Endothelial cell of umbilical vein (primary cell): ENCODE measurements at regions not wholly inside any gene's neighbourhood (a gene's known extent, or its start where the extent isn't known, plus 50 kb on each side); places are given as distances from the start of the nearest gene placed in this dataset.
"Not testable (repeated sequence)": the region's sequence is repeated elsewhere in the genome, so short reads cannot be mapped to it uniquely, and the experiment has no call there.

Source experiments
- BruUV-seq: library from RNA; stranded (reverse); fragments of 400-500 nt; replicated peaks from 2 replicates; lab custom pipeline; 2021; lab: Mats Ljungman, UMichigan
- CTCF ChIA-PET: fragments of 300-600, 350-600 bp; sonication (Branson Sonifier 250); formaldehyde crosslinking; loops from one replicate; lab custom pipeline; 2021; ENCODE audit warnings: antibody characterized with exemption, inconsistent platforms; lab: Charles Lee
- POLR2A ChIA-PET: fragments of 300-600, 350-600 bp; sonication (Branson Sonifier 250); formaldehyde crosslinking; loops from one replicate; lab custom pipeline; 2021; ENCODE audit warnings: antibody characterized with exemption, inconsistent platforms; lab: Charles Lee
- DNase-seq: peaks from one replicate; pipeline ENCODE4 v3.0.0-alpha.2; 2011; ENCODE audit warnings: low read depth, low spot score
- FAIRE-seq: peaks from 2 replicates; lab custom pipeline; 2011; peaks lifted over from hg19 to GRCh38; lab: Jason Lieb, UNC
- H2AFZ ChIP-seq: 2 replicates; pipeline ENCODE4 v1.6.0; 2012; ENCODE audit warnings: low read depth, low read length, control low read depth, inconsistent platforms
- H3K27ac ChIP-seq: 2 replicates; pipeline ENCODE4 v1.5.1; 2011; ENCODE audit warnings: low read depth, mild to moderate bottlenecking, control low read depth, low read length, moderate library complexity; ENCODE audit not compliant: insufficient read depth
- H3K27me3 ChIP-seq, 2 experiments: 2 replicates each; pipeline versions ENCODE4 v1.6.0 to v1.6.1; 2011; ENCODE audit warnings: low read length in 2 of 2, mixed read lengths in 1 of 2; ENCODE audit not compliant: control insufficient read depth in 2 of 2, insufficient read depth in 2 of 2
- H3K36me3 ChIP-seq, 2 experiments: 2 replicates in 1 of 2; 3 replicates in 1 of 2; pipeline ENCODE4 v1.5.1; 2011; ENCODE audit warnings: low read length in 2 of 2, mild to moderate bottlenecking in 1 of 2, moderate library complexity in 1 of 2; ENCODE audit not compliant: control insufficient read depth in 2 of 2, insufficient read depth in 2 of 2; ENCODE audit errors: extremely low read depth in 1 of 2
- H3K4me1 ChIP-seq: 3 replicates; pipeline ENCODE4 v1.5.1; 2011; ENCODE audit warnings: mild to moderate bottlenecking, low read length; ENCODE audit not compliant: control insufficient read depth, insufficient read depth; ENCODE audit errors: extremely low read depth
- H3K4me2 ChIP-seq: 2 replicates; pipeline ENCODE4 v1.6.1; 2011; ENCODE audit warnings: low read length, control low read depth, mixed read lengths; ENCODE audit not compliant: insufficient read depth
- H3K4me3 ChIP-seq, 3 experiments: fragments of 200-600 bp in 1 of 3; sonication (generic), shearing (Covaris generic) in 1 of 3; replicated peaks in 1 of 3; 2 replicates each; pipeline ENCODE4 v1.5.1; 2011 to 2016; ENCODE audit warnings: control low read depth in 3 of 3, low read length in 3 of 3, mild to moderate bottlenecking in 2 of 3, inconsistent platforms in 1 of 3, low read depth in 1 of 3, moderate library complexity in 1 of 3; ENCODE audit not compliant: insufficient read depth in 1 of 3
- H3K79me2 ChIP-seq: 2 replicates; pipeline ENCODE4 v1.6.0; 2012; ENCODE audit warnings: low read length, inconsistent platforms; ENCODE audit not compliant: control insufficient read depth, insufficient read depth
- H3K9ac ChIP-seq: replicated peaks from 2 replicates; pipeline ENCODE3; 2011; ENCODE audit warnings: low read length, control low read depth; ENCODE audit not compliant: insufficient read depth; ENCODE audit errors: extremely low read depth
- H3K9me1 ChIP-seq: replicated peaks from 3 replicates; pipeline ENCODE4 v1.6.0; 2011; ENCODE audit warnings: mild to moderate bottlenecking, low read length; ENCODE audit not compliant: control insufficient read depth, insufficient read depth; ENCODE audit errors: extremely low read depth
- H3K9me3 ChIP-seq: replicated peaks from 2 replicates; pipeline ENCODE4 v1.5.1; 2012; ENCODE audit warnings: low read length, inconsistent platforms; ENCODE audit not compliant: control insufficient read depth, insufficient read depth
- H4K20me1 ChIP-seq: replicated peaks from 2 replicates; pipeline ENCODE3; 2011; ENCODE audit warnings: mild to moderate bottlenecking, low read length; ENCODE audit not compliant: control insufficient read depth, insufficient read depth; ENCODE audit errors: extremely low read depth
- FOS ChIP-seq: IDR thresholded peaks from 2 replicates; pipeline ENCODE4 v1.6.1; 2011; ENCODE audit warnings: mild to moderate bottlenecking, low read length, moderate library complexity, borderline replicate concordance; ENCODE audit not compliant: insufficient read depth
- GATA2 ChIP-seq: IDR thresholded peaks from 2 replicates; pipeline ENCODE4 v1.7.0; 2011; ENCODE audit warnings: low read depth, mild to moderate bottlenecking, moderate library complexity, mixed read lengths, low read length; ENCODE audit not compliant: insufficient read length, insufficient read depth
- MYC ChIP-seq: IDR thresholded peaks from one replicate; pipeline ENCODE4 v1.6.1; 2011; ENCODE audit warnings: mild to moderate bottlenecking, low read depth, low read length
- POLR2A ChIP-seq: IDR thresholded peaks from 2 replicates; pipeline ENCODE4 v1.6.1; 2012; ENCODE audit warnings: low read depth, mild to moderate bottlenecking, control low read depth, low read length
- dilution Hi-C: fragments of 300-500 bp; cut with MboI; formaldehyde crosslinking; loops from one replicate; pipeline ENCODE4 v1.15.0; 2019; ENCODE audit warnings: low sequenced_read_pairs; ENCODE audit not compliant: extremely low pct_ligation_motif_present
- intact Hi-C: fragments of 100-400 bp; cut with micrococcal nuclease; formaldehyde crosslinking; loops from one replicate; pipeline ENCODE4 v1.10.0; 2022
- TF ChIP-seq, protein P1 (sequence below): IDR thresholded peaks from 2 replicates; pipeline ENCODE4 v1.6.1; 2011; ENCODE audit not compliant: insufficient read depth, insufficient read length
- TF ChIP-seq, protein P2 (sequence below), 2 donors: IDR thresholded peaks; 1 replicate in 1 of 2; 2 replicates in 1 of 2; pipeline ENCODE4 v1.5.1; 2011; ENCODE audit warnings: low read length in 2 of 2, mild to moderate bottlenecking in 2 of 2, moderate library complexity in 2 of 2, control low read depth in 1 of 2, inconsistent platforms in 1 of 2, low read depth in 1 of 2; ENCODE audit not compliant: insufficient read depth in 1 of 2; ENCODE audit errors: extremely low read depth in 1 of 2

DNA sequence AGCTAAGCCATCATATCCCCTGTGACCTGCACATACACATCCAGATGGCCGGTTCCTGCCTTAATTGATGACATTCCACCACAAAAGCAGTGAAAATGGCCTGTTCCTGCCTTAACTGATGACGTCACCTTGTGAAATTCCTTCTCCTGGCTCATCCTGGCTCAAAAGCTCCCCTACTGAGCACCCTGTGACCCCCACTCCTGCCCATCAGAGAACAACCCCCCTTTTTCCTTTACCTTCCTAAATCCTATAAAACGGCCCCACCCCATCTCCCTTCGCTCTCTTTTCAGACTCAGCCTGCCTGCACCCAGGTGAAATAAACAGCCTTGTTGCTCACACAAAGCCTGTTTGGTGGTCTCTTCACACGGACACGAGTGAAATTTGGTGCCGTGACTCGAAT, 543.8 kb upstream of the HTR2C start:
- H3K9ac ChIP-seq, BruUV-seq, DNase-seq, intact Hi-C loops, H4K20me1 ChIP-seq, H2AFZ ChIP-seq, FAIRE-seq, CTCF ChIA-PET, dilution Hi-C loops, H3K27me3 ChIP-seq, POLR2A ChIA-PET, H3K27ac ChIP-seq, H3K36me3 ChIP-seq, H3K79me2 ChIP-seq, H3K9me1 ChIP-seq, H3K4me1 ChIP-seq, H3K4me3 ChIP-seq, H3K4me2 ChIP-seq, H3K9me3 ChIP-seq: not testable (repeated sequence)

DNA sequence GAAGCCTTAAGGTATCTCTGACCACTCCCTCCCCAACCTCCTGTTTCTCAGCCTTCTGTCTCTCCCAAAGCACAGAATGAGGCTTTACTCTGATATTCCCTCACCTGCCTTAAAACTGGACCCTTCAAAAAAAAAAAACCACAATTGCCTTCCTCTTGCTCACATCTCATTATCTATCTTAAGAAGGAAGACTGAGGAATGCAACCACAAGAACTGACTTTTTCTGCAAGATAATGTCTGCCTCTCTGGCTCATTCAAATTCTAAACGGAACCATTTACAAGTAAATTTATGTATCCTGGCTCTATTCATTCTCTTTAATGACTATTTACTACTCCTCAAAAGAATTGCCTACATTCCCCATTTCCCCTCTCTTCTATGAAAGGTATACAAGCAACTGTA, 545.5 kb upstream of the HTR2C start:
- H3K4me1 ChIP-seq = no peaks in the 10 kb centered on the region
- no peaks in the 10 kb centered on the region for H3K79me2 ChIP-seq
- H3K27ac ChIP-seq = no peak overlapping the region
- no peak overlapping the region for H3K9ac ChIP-seq
- ChIA-PET POLR2A (no interaction called here), CTCF (no interaction called here)
- no TSS peak for BruUV-seq
- H3K9me1 ChIP-seq = no peaks in the 10 kb centered on the region
- H3K27me3 ChIP-seq = no peaks in the 10 kb centered on the region
- dilution Hi-C loops (no loop called here), intact Hi-C loops (no loop called here)
- H3K9me3 ChIP-seq = no peaks in the 10 kb centered on the region
- no peaks in the 10 kb centered on the region for H3K36me3 ChIP-seq
- no peak overlapping the region for H2AFZ ChIP-seq
- FAIRE-seq (no peak), DNase-seq (no peak)
- no peak overlapping the region for H3K4me2 ChIP-seq
- H3K4me3 ChIP-seq = no peak overlapping the region
- no peaks in the 10 kb centered on the region for H4K20me1 ChIP-seq
- TF ChIP-seq POLR2A = no peak
- TF ChIP-seq, protein P1, sequence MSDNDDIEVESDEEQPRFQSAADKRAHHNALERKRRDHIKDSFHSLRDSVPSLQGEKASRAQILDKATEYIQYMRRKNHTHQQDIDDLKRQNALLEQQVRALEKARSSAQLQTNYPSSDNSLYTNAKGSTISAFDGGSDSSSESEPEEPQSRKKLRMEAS = no peak
- TF ChIP-seq GATA2 = no peak
- TF ChIP-seq FOS = no peak
- TF ChIP-seq, protein P2, sequence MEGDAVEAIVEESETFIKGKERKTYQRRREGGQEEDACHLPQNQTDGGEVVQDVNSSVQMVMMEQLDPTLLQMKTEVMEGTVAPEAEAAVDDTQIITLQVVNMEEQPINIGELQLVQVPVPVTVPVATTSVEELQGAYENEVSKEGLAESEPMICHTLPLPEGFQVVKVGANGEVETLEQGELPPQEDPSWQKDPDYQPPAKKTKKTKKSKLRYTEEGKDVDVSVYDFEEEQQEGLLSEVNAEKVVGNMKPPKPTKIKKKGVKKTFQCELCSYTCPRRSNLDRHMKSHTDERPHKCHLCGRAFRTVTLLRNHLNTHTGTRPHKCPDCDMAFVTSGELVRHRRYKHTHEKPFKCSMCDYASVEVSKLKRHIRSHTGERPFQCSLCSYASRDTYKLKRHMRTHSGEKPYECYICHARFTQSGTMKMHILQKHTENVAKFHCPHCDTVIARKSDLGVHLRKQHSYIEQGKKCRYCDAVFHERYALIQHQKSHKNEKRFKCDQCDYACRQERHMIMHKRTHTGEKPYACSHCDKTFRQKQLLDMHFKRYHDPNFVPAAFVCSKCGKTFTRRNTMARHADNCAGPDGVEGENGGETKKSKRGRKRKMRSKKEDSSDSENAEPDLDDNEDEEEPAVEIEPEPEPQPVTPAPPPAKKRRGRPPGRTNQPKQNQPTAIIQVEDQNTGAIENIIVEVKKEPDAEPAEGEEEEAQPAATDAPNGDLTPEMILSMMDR (IDR thresholded peaks at IDR 0.05; ENCODE audit: extremely low read depth in 1 of 2, insufficient read depth in 1 of 2, low read depth in 1 of 2, low read length in 2 of 2) = no peak
- no peak for TF ChIP-seq MYC
